Putamen (tissue), 1 donor: ENCODE measurements at regions not wholly inside any gene's neighbourhood (a gene's known extent, or its start where the extent isn't known, plus 50 kb on each side); places are given as distances from the start of the nearest gene placed in this dataset.

Experiments
- DNase-seq: peaks from one replicate; pipeline ENCODE4 v3.0.0-alpha.2; 2016; ENCODE audit warnings: low spot score

- no peak for DNase-seq
Observed at GRCh38 chr12:97336900-97337751, 125.5 kb upstream of the RMST start.

DNA sequence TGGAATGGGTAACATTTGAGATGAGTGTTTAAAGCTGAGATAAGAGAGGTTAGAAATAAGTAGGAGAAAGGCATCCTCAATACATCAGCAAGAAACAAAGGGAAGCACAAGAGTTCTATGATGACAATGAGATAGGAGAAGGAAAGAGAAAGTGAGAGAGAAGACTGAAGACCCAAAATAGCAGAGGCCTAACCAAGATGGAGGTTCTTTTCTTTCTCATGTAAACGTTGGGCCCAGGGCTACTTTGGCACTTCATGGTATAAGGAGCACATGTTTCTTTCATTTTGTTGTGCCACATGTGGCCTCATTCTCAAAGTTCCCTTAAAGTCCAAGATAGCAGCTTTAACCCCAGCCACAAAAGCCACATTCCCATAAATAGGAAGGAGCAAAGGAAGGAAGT lies 120.5 kb upstream of the RMST start:
- no peak for DNase-seq

GRCh38 chr12:97347956-97348355 lies 114.6 kb upstream of the RMST start:
- DNase-seq, result no peak

DNA sequence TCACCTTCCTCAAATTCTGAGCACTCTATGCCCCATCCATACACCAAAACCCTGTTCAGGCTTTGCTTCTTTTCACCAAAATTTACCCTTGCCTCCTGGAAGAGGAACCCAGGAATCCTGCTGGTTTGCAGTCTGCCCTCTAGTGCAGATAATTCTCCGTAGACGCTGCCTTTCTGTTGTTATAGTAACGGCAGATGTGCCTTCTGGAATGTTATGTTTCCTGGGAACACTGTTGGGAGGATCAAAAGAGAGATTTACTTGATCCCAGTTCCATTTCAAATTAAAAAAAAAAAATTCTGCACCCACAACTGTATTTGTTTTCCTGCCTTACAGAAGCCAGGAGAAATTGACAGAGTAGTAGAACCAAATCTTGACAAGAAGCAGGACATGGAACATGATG lies 104.2 kb upstream of the RMST start:
- DNase-seq, result no peak

GRCh38 chr12:97359021-97359690 lies 103.4 kb upstream of the RMST start:
- DNase-seq, result no peak

DNA sequence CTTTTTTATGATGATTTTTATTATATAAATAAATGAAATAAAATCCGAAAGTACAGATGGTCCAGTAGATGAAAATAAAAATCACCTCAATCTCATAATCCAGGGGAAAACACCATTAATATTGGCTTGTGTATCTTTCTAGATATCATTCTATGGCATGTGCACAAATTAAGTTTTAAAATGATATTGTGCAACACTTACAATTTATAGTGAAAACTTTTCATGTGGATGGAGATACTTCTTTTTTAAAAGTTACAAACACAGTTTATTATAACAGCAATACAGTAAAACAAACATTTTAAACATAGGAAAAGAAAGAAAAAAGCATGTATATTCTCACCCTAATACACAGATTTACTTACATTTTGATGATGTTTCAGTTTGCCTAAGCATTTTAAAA lies 98.9 kb upstream of the RMST start:
- DNase-seq, result no peak

GRCh38 chr12:97368462-97369163 lies 94.0 kb upstream of the RMST start:
- DNase-seq, result no peak

- DNase-seq, result no peak
Observed at GRCh38 chr12:97375310-97375709, 87.3 kb upstream of the RMST start.

- DNase-seq, result peak; percentile 35
Observed at GRCh38 chr12:97380440-97380839, 82.2 kb upstream of the RMST start.

- no peak for DNase-seq
Observed at GRCh38 chr12:97385121-97385520, 77.5 kb upstream of the RMST start.

- DNase-seq, result no peak
Observed at GRCh38 chr12:97386133-97386581, 76.4 kb upstream of the RMST start.

DNA sequence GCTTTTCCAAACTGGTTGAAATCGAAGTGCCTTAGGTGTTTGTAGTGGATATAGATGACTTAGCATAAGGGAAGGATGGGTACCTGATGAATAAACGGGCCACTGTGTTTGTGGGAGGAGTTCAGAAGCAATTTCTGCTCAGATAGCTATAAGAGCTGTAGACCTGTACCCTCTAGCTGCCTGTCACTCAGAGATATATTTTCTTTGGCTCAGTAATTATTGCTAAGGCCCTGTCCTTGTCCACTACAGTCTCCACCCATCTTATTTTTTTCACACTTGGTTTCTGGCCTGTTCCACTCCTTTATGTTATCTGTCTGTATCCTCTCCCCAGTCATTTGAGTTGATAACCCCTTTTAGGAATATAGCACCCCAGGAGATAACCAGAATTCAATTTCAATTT lies 74.8 kb upstream of the RMST start:
- DNase-seq, result no peak

GRCh38 chr12:97394657-97395056 lies 67.9 kb upstream of the RMST start:
- no peak for DNase-seq

- DNase-seq, result no peak
Observed at GRCh38 chr12:97397008-97397407, 65.6 kb upstream of the RMST start.

- DNase-seq, result no peak
Observed at GRCh38 chr12:97398704-97399103, 63.9 kb upstream of the RMST start.

GRCh38 chr12:97404093-97404492 lies 58.5 kb upstream of the RMST start:
- DNase-seq, result no peak

DNA sequence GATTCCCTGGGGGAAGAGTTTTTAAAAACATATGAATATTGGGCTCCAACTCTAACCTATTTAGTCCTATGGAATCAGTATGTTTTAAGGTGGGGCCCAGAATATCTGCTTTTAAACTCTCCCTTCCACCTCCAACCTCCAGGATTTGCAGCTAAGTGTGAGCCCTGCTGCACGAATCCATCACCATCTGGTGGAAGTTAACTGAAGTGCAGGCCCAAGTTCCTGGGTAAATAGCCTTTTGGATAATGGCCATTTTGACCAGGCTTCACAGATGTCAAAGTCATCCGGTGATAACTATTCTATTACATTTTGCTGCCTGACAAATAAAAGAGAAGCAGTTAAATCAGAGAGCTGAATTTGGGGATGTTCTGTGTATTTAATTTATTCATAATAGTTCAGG lies 58.1 kb upstream of the RMST start:
- peak; percentile 16 for DNase-seq

DNA sequence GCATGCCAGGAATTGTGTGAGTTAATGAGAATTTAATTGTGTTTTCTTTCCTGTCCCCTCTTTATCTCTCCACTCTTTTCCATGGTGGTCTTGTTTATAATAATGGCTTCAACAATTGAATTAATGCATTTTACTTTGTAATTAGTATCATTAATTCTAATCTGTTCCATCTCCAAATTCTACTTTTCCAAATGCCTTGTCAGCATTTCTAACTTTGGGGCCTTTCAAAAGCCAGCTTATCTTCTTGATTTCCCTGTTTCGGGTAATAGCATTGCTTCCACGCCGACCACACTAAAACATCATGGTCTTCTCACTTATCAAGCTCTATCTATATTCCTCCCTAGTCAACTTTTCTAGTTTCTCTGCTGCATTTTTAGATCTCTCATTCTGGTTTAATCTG lies 54.2 kb upstream of the RMST start:
- DNase-seq, result no peak

DNA sequence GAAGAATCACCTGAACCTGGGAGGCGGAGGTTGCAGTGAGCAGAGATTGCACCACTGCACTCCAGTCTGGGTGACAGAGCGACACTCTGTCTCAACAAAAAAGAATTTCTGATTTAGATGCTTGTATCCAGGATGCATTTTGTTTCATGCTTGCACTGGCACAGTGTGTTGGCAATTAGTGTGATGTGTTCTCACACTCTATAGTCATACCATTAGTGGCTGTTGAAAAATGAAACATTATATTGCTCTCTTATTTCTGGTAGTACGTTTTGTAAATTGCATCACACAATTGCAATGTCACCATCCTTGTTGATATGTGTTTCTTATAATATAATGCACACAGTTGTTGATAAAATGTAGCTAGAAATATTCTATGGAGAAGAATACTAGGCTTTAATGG lies 51.3 kb upstream of the RMST start:
- no peak for DNase-seq
